ENCODE measurements at regions not wholly inside any gene's neighbourhood (a gene's known extent, or its start where the extent isn't known, plus 50 kb on each side); places are given as distances from the start of the nearest gene placed in this dataset. TPM values are rescaled to one million over a fixed set of nuclear protein-coding genes. Genes with fewer than 3 reads are reported as not detected.

DNA sequence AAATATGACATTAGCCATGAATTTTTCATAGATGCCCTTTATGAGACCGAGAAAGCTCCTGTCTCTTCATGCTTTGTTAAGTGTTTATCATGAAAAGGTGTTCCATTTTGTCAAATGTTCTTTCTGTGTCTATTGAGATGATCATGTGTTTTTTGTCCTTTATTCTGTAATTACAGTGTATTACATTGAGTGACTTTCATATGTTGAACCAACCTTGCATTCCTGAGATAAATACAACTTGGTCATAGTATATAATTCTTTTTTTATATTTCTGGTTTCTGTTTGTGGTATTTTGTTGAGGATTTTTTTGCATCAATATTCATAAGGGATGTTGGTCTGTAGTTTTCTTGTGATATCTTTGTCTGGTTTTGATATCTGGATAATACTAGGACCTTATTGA lies 52.9 kb upstream of the HPCAL1 start:
- H3K27ac ChIP-seq (ENCODE audit: low read depth, low read length), result no peak overlapping the region
- CTCF ChIA-PET, result no interaction called here

GRCh38 chr2:10252224-10252623 lies 50.5 kb upstream of the HPCAL1 start:
- TF ChIP-seq, protein P1, sequence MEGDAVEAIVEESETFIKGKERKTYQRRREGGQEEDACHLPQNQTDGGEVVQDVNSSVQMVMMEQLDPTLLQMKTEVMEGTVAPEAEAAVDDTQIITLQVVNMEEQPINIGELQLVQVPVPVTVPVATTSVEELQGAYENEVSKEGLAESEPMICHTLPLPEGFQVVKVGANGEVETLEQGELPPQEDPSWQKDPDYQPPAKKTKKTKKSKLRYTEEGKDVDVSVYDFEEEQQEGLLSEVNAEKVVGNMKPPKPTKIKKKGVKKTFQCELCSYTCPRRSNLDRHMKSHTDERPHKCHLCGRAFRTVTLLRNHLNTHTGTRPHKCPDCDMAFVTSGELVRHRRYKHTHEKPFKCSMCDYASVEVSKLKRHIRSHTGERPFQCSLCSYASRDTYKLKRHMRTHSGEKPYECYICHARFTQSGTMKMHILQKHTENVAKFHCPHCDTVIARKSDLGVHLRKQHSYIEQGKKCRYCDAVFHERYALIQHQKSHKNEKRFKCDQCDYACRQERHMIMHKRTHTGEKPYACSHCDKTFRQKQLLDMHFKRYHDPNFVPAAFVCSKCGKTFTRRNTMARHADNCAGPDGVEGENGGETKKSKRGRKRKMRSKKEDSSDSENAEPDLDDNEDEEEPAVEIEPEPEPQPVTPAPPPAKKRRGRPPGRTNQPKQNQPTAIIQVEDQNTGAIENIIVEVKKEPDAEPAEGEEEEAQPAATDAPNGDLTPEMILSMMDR (IDR thresholded peaks at IDR 0.05; ENCODE audit: low read depth, low read length), result no peak
- POLR2A ChIA-PET, result no interaction called here
- CTCF ChIA-PET, result interaction anchor here (0.9 kb wide), 1 partner anchor 18 kb away, joined by 3 read pairs; no protein-coding TSS in a partner anchor

More for the DNA sequence above, 52.9 kb upstream of the HPCAL1 start:
- H3K4me3 ChIP-seq (ENCODE audit: low read depth, low read length), result no peak overlapping the region
- peaks cover 18% of the 10 kb centered on the region for H3K27me3 ChIP-seq (ENCODE audit: control insufficient read depth, insufficient read depth, low read length)
- POLR2A ChIA-PET, result no interaction called here
- H3K9me3 ChIP-seq (ENCODE audit: control insufficient read depth, insufficient read depth, low read length), result 0 out of 2 replicates have a peak, but pooled peaks cover 2% of the 10 kb centered on the region
- TF ChIP-seq, protein P1 (IDR thresholded peaks at IDR 0.05; ENCODE audit: low read depth, low read length), result no peak
- DNase-seq (ENCODE audit: low read depth, low spot score), result no peak

GRCh38 chr2:10252661-10253060 lies 50.0 kb upstream of the HPCAL1 start:
- POLR2A ChIA-PET, result no interaction called here
- peaks cover 8% of the 10 kb centered on the region for H3K27me3 ChIP-seq (ENCODE audit: control insufficient read depth, insufficient read depth, low read length)
- no peak overlapping the region for H3K27ac ChIP-seq (ENCODE audit: low read depth, low read length)
- H3K4me3 ChIP-seq (ENCODE audit: low read depth, low read length), result no peak overlapping the region
- TF ChIP-seq, protein P1 (IDR thresholded peaks at IDR 0.05; ENCODE audit: low read depth, low read length), result no peak
- CTCF ChIA-PET, result interaction anchor here (0.6 kb wide), 1 partner anchor 966 kb away, joined by 3 read pairs; no protein-coding TSS in a partner anchor
- peaks cover 2% of the 10 kb centered on the region; the same call in 1 of the 2 replicates for H3K9me3 ChIP-seq (ENCODE audit: control insufficient read depth, insufficient read depth, low read length)
- DNase-seq (ENCODE audit: low read depth, low spot score), result no peak

More at GRCh38 chr2:10252224-10252623, 50.5 kb upstream of the HPCAL1 start:
- no peak overlapping the region for H3K27ac ChIP-seq (ENCODE audit: low read depth, low read length)
- H3K4me3 ChIP-seq (ENCODE audit: low read depth, low read length), result no peak overlapping the region
- H3K27me3 ChIP-seq (ENCODE audit: control insufficient read depth, insufficient read depth, low read length), result peaks cover 8% of the 10 kb centered on the region
- peaks cover 2% of the 10 kb centered on the region; the same call in 1 of the 2 replicates for H3K9me3 ChIP-seq (ENCODE audit: control insufficient read depth, insufficient read depth, low read length)
- no peak for DNase-seq (ENCODE audit: low read depth, low spot score)

Small RNA genes lying in the stretch of these regions (small RNA-seq; reads per million reads assigned to genes)
- not detected for gene MIR4261 (ENCODE audit: insufficient read length, low read depth)
